ENCODE measurements at regions not wholly inside any gene's neighbourhood (a gene's known extent, or its start where the extent isn't known, plus 50 kb on each side); places are given as distances from the start of the nearest gene placed in this dataset.

DNA sequence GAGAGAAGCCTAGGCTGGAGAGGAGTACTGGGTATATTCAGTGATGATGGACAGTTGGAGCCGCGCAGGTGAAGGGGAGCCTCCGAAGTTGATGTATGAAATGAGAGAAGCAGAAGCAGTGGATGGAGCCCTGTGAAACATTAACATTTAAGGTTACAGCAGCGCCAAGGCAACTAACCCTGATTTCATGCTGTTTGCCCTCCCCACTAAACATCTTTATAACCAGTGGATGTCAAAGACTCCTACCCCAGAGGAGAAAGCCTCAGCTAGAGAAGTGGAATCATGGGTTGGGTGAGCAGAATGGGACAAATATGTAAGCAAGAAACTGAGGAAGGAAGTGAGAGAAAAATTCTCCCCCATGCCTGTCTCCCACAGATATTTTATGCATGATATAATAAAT, 92.0 kb upstream of the NMNAT3 start:
- ChIA-PET POLR2A (no interaction called here), CTCF (no interaction called here), RAD21 (ENCODE audit: low non-redundant PET in 1 of 2, low total read pairs in 2 of 2, uncharacterized antibody in 2 of 2, unreplicated experiment in 2 of 2) (interaction anchor here in 1 of 2 experiments (0.6 kb wide), 1 partner anchor 336 kb away, joined by 3 read pairs; no protein-coding TSS in a partner anchor)
- H3K27me3 ChIP-seq (ENCODE audit: insufficient read depth, low read length): peaks cover 13% of the 10 kb centered on the region
- ATAC-seq (no peak), DNase-seq (ENCODE audit: low read depth, low spot score) (no peak)
- H3K9ac ChIP-seq (ENCODE audit: low read length): no peak overlapping the region
- H3K4me3 ChIP-seq (replicated peaks in 1 of 2; ENCODE audit: low read depth in 1 of 2, low read length in 2 of 2): no peak overlapping the region
- no peaks in the 10 kb centered on the region for H3K9me2 ChIP-seq (ENCODE audit: insufficient read depth)
- H3K79me2 ChIP-seq (ENCODE audit: insufficient read depth, low read length): no peaks in the 10 kb centered on the region
- intact Hi-C loops (cut with micrococcal nuclease): no loop called here
- H4K20me1 ChIP-seq (ENCODE audit: insufficient read depth): no peaks in the 10 kb centered on the region
- no peak overlapping the region for H3K4me2 ChIP-seq (ENCODE audit: low read length)
- no peaks in the 10 kb centered on the region for H3K36me3 ChIP-seq (ENCODE audit: control insufficient read depth in 1 of 2, insufficient read depth in 2 of 2, low read length in 2 of 2)
- H3K9me3 ChIP-seq (ENCODE audit: control insufficient read depth in 1 of 2, insufficient read depth in 1 of 2, low read depth in 1 of 2, low read length in 2 of 2): no peaks in the 10 kb centered on the region
- no peak overlapping the region for H3K27ac ChIP-seq (ENCODE audit: low read depth, low read length)
- H3K4me1 ChIP-seq (ENCODE audit: control insufficient read depth in 1 of 2, insufficient read depth in 2 of 2, low read length in 2 of 2): peaks cover 0 to 6% of the 10 kb centered on the region in 2 experiments; a peak in 2 of 4 replicates
- H2AFZ ChIP-seq (ENCODE audit: low read depth, low read length, poor library complexity, severe bottlenecking): no peak overlapping the region
- no TSS peak for BruUV-seq (replicated peaks)
- TF ChIP-seq SRF (IDR thresholded peaks at IDR 0.05; ENCODE audit: low read depth): no peak
- no peak for TF ChIP-seq EGR1 (IDR thresholded peaks at IDR 0.05; ENCODE audit: low read depth)
- TF ChIP-seq, protein P1, sequence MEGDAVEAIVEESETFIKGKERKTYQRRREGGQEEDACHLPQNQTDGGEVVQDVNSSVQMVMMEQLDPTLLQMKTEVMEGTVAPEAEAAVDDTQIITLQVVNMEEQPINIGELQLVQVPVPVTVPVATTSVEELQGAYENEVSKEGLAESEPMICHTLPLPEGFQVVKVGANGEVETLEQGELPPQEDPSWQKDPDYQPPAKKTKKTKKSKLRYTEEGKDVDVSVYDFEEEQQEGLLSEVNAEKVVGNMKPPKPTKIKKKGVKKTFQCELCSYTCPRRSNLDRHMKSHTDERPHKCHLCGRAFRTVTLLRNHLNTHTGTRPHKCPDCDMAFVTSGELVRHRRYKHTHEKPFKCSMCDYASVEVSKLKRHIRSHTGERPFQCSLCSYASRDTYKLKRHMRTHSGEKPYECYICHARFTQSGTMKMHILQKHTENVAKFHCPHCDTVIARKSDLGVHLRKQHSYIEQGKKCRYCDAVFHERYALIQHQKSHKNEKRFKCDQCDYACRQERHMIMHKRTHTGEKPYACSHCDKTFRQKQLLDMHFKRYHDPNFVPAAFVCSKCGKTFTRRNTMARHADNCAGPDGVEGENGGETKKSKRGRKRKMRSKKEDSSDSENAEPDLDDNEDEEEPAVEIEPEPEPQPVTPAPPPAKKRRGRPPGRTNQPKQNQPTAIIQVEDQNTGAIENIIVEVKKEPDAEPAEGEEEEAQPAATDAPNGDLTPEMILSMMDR (IDR thresholded peaks at IDR 0.05 in 2 of 3, conservative IDR thresholded peaks at IDR 0.05 in 1 of 3; ENCODE audit: borderline replicate concordance in 1 of 3, insufficient read depth in 1 of 3, low read depth in 2 of 3, low read length in 2 of 3): no peak

DNA sequence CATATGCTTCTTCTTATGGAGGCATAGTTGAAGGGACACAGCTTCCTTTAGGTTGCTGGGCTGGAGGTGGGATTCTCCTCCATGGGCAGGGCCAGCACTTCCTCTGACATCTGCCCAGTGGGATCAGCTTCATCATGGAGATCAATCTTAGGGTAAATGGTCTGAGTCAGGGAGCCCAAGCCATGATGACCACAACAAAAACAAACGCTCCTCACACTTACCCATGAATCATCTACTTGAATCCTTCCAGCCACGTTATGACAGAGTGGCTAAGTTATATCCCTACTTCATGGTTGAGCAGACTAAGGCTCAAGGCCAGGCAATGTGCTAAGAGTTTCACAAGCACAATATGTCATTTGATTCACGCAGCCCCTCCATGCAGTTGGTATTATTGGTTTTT, 87.2 kb upstream of the NMNAT3 start:
- Histone ChIP-seq H3K36me3 (ENCODE audit: control insufficient read depth in 1 of 2, insufficient read depth in 2 of 2, low read length in 2 of 2) (no peaks in the 10 kb centered on the region), H3K9ac (ENCODE audit: low read length) (no peak overlapping the region), H3K4me3 (replicated peaks in 1 of 2; ENCODE audit: low read depth in 1 of 2, low read length in 2 of 2) (no peak overlapping the region), H3K79me2 (ENCODE audit: insufficient read depth, low read length) (no peaks in the 10 kb centered on the region), H3K27ac (ENCODE audit: low read depth, low read length) (no peak overlapping the region), H3K4me2 (ENCODE audit: low read length) (no peak overlapping the region), H3K9me2 (ENCODE audit: insufficient read depth) (no peaks in the 10 kb centered on the region), H4K20me1 (ENCODE audit: insufficient read depth) (no peaks in the 10 kb centered on the region), H3K9me3 (ENCODE audit: control insufficient read depth in 1 of 2, insufficient read depth in 1 of 2, low read depth in 1 of 2, low read length in 2 of 2) (no peaks in the 10 kb centered on the region), H3K27me3 (ENCODE audit: insufficient read depth, low read length) (peaks cover 7% of the 10 kb centered on the region), H3K4me1 (ENCODE audit: control insufficient read depth in 1 of 2, insufficient read depth in 2 of 2, low read length in 2 of 2) (no peaks in the 10 kb centered on the region), H2AFZ (ENCODE audit: low read depth, low read length, poor library complexity, severe bottlenecking) (no peak overlapping the region)
- ChIA-PET POLR2A (no interaction called here), RAD21 (ENCODE audit: low non-redundant PET in 1 of 2, low total read pairs in 2 of 2, uncharacterized antibody in 2 of 2, unreplicated experiment in 2 of 2) (no interaction called here), CTCF (no interaction called here)
- BruUV-seq (replicated peaks): no TSS peak
- TF ChIP-seq, protein P2, sequence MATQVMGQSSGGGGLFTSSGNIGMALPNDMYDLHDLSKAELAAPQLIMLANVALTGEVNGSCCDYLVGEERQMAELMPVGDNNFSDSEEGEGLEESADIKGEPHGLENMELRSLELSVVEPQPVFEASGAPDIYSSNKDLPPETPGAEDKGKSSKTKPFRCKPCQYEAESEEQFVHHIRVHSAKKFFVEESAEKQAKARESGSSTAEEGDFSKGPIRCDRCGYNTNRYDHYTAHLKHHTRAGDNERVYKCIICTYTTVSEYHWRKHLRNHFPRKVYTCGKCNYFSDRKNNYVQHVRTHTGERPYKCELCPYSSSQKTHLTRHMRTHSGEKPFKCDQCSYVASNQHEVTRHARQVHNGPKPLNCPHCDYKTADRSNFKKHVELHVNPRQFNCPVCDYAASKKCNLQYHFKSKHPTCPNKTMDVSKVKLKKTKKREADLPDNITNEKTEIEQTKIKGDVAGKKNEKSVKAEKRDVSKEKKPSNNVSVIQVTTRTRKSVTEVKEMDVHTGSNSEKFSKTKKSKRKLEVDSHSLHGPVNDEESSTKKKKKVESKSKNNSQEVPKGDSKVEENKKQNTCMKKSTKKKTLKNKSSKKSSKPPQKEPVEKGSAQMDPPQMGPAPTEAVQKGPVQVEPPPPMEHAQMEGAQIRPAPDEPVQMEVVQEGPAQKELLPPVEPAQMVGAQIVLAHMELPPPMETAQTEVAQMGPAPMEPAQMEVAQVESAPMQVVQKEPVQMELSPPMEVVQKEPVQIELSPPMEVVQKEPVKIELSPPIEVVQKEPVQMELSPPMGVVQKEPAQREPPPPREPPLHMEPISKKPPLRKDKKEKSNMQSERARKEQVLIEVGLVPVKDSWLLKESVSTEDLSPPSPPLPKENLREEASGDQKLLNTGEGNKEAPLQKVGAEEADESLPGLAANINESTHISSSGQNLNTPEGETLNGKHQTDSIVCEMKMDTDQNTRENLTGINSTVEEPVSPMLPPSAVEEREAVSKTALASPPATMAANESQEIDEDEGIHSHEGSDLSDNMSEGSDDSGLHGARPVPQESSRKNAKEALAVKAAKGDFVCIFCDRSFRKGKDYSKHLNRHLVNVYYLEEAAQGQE (IDR thresholded peaks at IDR 0.05; ENCODE audit: low read depth): no peak
- TF ChIP-seq POLR2A (IDR thresholded peaks at IDR 0.05; ENCODE audit: borderline replicate concordance, extremely low read depth, insufficient read depth, insufficient read length) (no peak), SP1 (IDR thresholded peaks at IDR 0.05; ENCODE audit: low read depth) (no peak), ZFX (IDR thresholded peaks at IDR 0.05) (no peak)
- no peak for ATAC-seq
- intact Hi-C loops (cut with micrococcal nuclease): no loop called here
- no peak for DNase-seq (ENCODE audit: low read depth, low spot score)

All from HCT116 (cell line).